ENCODE measurements at regions not wholly inside any gene's neighbourhood (a gene's known extent, or its start where the extent isn't known, plus 50 kb on each side); places are given as distances from the start of the nearest gene placed in this dataset.

- Mint-ChIP-seq H3K9me3 (peaks cover 24% of the 10 kb centered on the region), H3K4me1 (no peaks in the 10 kb centered on the region), H3K27ac (no peak overlapping the region), H3K36me3 (ENCODE audit: low read depth) (peaks cover 3% of the 10 kb centered on the region), H3K4me3 (no peak overlapping the region), H3K27me3 (ENCODE audit: insufficient read depth) (peaks cover 1% of the 10 kb centered on the region)
- DNase-seq = no peak
- Histone ChIP-seq H3K36me3 (ENCODE audit: control insufficient read depth, insufficient read depth, low read length) (no peaks in the 10 kb centered on the region), H3K4me3 (ENCODE audit: low read length) (no peak overlapping the region), H3K9me3 (ENCODE audit: control insufficient read depth, low read length) (peaks cover 27% of the 10 kb centered on the region), H3K4me1 (ENCODE audit: control insufficient read depth, insufficient read depth, low read length) (no peaks in the 10 kb centered on the region), H3K27me3 (ENCODE audit: control insufficient read depth, insufficient read depth, low read length, poor library complexity, severe bottlenecking) (no peaks in the 10 kb centered on the region), H3K27ac (ENCODE audit: low read depth, low read length) (no peak overlapping the region), H3K9ac (ENCODE audit: extremely low read depth, low read length, poor library complexity, severe bottlenecking) (no peak overlapping the region)
- WGBS, 2 experiments (ENCODE audit: insufficient coverage in 1 of 2, insufficient read length in 1 of 2) = 92 to 100% methylated on average over 2 of the region's 3 CpGs
- no peak for TF ChIP-seq CTCF (conservative IDR thresholded peaks at IDR 0.05)
These were observed 170.0 kb upstream of the RMST start for GRCh38 chr12:97292588-97292987.

GRCh38 chr12:97293541-97293940 is 169.1 kb upstream of the RMST start:
- 89 to 100% methylated on average over 1 of the region's 1 CpG for WGBS, 2 experiments (ENCODE audit: insufficient coverage in 1 of 2, insufficient read length in 1 of 2)
- Mint-ChIP-seq H3K9me3 (peaks cover 24% of the 10 kb centered on the region), H3K27ac (no peak overlapping the region), H3K4me1 (no peaks in the 10 kb centered on the region), H3K4me3 (no peak overlapping the region), H3K36me3 (ENCODE audit: low read depth) (peaks cover 3% of the 10 kb centered on the region), H3K27me3 (ENCODE audit: insufficient read depth) (peaks cover 1% of the 10 kb centered on the region)
- H3K4me3 ChIP-seq (ENCODE audit: low read length) = no peak overlapping the region
- no peak overlapping the region for H3K27ac ChIP-seq (ENCODE audit: low read depth, low read length)
- H3K9me3 ChIP-seq (ENCODE audit: control insufficient read depth, low read length) = peaks cover 32% of the 10 kb centered on the region
- no peak for DNase-seq
- no peak for TF ChIP-seq CTCF (conservative IDR thresholded peaks at IDR 0.05)
- no peaks in the 10 kb centered on the region for H3K36me3 ChIP-seq (ENCODE audit: control insufficient read depth, insufficient read depth, low read length)
- H3K9ac ChIP-seq (ENCODE audit: extremely low read depth, low read length, poor library complexity, severe bottlenecking) = no peak overlapping the region
- no peaks in the 10 kb centered on the region for H3K4me1 ChIP-seq (ENCODE audit: control insufficient read depth, insufficient read depth, low read length)
- no peaks in the 10 kb centered on the region for H3K27me3 ChIP-seq (ENCODE audit: control insufficient read depth, insufficient read depth, low read length, poor library complexity, severe bottlenecking)

- H3K4me3 Mint-ChIP-seq = no peak overlapping the region
- Histone ChIP-seq H3K36me3 (ENCODE audit: control insufficient read depth, insufficient read depth, low read length) (no peaks in the 10 kb centered on the region), H3K27ac (ENCODE audit: low read depth, low read length) (no peak overlapping the region), H3K4me1 (ENCODE audit: control insufficient read depth, insufficient read depth, low read length) (peaks cover 11% of the 10 kb centered on the region), H3K9ac (ENCODE audit: extremely low read depth, low read length, poor library complexity, severe bottlenecking) (no peak overlapping the region), H3K27me3 (ENCODE audit: control insufficient read depth, insufficient read depth, low read length, poor library complexity, severe bottlenecking) (no peaks in the 10 kb centered on the region), H3K4me3 (ENCODE audit: low read length) (no peak overlapping the region), H3K9me3 (ENCODE audit: control insufficient read depth, low read length) (peaks cover 24% of the 10 kb centered on the region)
- H3K36me3 Mint-ChIP-seq (ENCODE audit: low read depth) = peaks cover 3% of the 10 kb centered on the region
- H3K4me1 Mint-ChIP-seq = peaks cover 28% of the 10 kb centered on the region
- H3K27ac Mint-ChIP-seq = no peak overlapping the region
- WGBS, 2 experiments (ENCODE audit: insufficient coverage in 1 of 2, insufficient read length in 1 of 2) = 90 to 95% methylated on average over 5 of the region's 5 CpGs
- no peak for DNase-seq
- TF ChIP-seq CTCF (conservative IDR thresholded peaks at IDR 0.05) = no peak
- peaks cover 17% of the 10 kb centered on the region for H3K9me3 Mint-ChIP-seq
- peaks cover 1% of the 10 kb centered on the region for H3K27me3 Mint-ChIP-seq (ENCODE audit: insufficient read depth)
These were observed 162.8 kb upstream of the RMST start for GRCh38 chr12:97299847-97300246.

Measured in endodermal cell (in vitro differentiated cells).